OCI-LY3 (cell line): ENCODE measurements at regions not wholly inside any gene's neighbourhood (a gene's known extent, or its start where the extent isn't known, plus 50 kb on each side); places are given as distances from the start of the nearest gene placed in this dataset.

Source experiments
- EZH2phosphoT487 ChIP-seq: fragments of 200-600 bp; shearing (Covaris generic); IDR thresholded peaks from 2 replicates; pipeline ENCODE4 v1.6.1; 2018; ENCODE audit warnings: antibody characterized with exemption, mixed run types, low read depth
- TF ChIP-seq, protein P1 (sequence below): fragments of 200-600, 300-600 bp; sonication (generic); IDR thresholded peaks from 2 replicates; pipeline ENCODE4 v1.5.1; 2014; ENCODE audit warnings: antibody characterized with exemption, low read length, low read depth

GRCh38 chr1:30225357-30225756 is 498.0 kb downstream of the MATN1 start:
- TF ChIP-seq, protein P1, sequence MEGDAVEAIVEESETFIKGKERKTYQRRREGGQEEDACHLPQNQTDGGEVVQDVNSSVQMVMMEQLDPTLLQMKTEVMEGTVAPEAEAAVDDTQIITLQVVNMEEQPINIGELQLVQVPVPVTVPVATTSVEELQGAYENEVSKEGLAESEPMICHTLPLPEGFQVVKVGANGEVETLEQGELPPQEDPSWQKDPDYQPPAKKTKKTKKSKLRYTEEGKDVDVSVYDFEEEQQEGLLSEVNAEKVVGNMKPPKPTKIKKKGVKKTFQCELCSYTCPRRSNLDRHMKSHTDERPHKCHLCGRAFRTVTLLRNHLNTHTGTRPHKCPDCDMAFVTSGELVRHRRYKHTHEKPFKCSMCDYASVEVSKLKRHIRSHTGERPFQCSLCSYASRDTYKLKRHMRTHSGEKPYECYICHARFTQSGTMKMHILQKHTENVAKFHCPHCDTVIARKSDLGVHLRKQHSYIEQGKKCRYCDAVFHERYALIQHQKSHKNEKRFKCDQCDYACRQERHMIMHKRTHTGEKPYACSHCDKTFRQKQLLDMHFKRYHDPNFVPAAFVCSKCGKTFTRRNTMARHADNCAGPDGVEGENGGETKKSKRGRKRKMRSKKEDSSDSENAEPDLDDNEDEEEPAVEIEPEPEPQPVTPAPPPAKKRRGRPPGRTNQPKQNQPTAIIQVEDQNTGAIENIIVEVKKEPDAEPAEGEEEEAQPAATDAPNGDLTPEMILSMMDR, result no peak
- no peak for TF ChIP-seq EZH2phosphoT487
